H9 (cell line): ENCODE measurements at regions not wholly inside any gene's neighbourhood (a gene's known extent, or its start where the extent isn't known, plus 50 kb on each side); places are given as distances from the start of the nearest gene placed in this dataset.

Source experiments
- DNase-seq: peaks from one replicate; pipeline ENCODE4 v3.0.0-alpha.2; 2017
- H2AFZ ChIP-seq: one replicate; pipeline ENCODE4 v1.6.1; 2013; ENCODE audit warnings: mild to moderate bottlenecking, low read length, control low read depth, moderate library complexity
- H2AK5ac ChIP-seq: 2 replicates; pipeline ENCODE4 v1.6.1; 2013; ENCODE audit warnings: low read length, control low read depth, mixed read lengths; ENCODE audit not compliant: insufficient read length
- H2BK120ac ChIP-seq: one replicate; pipeline ENCODE4 v1.6.1; 2013; ENCODE audit warnings: low read depth, mild to moderate bottlenecking, low read length, control low read depth, inconsistent platforms; ENCODE audit not compliant: poor library complexity, severe bottlenecking
- H2BK12ac ChIP-seq: 2 replicates; pipeline ENCODE4 v1.6.1; 2013; ENCODE audit warnings: low read length, control low read depth, mixed read lengths, low read depth; ENCODE audit not compliant: insufficient read length
- H2BK15ac ChIP-seq: 2 replicates; pipeline ENCODE4 v1.6.1; 2013; ENCODE audit warnings: low read depth, low read length, control low read depth
- H2BK20ac ChIP-seq: one replicate; pipeline ENCODE4 v1.6.1; 2013; ENCODE audit warnings: low read depth, mild to moderate bottlenecking, low read length, control low read depth, inconsistent platforms; ENCODE audit not compliant: poor library complexity, severe bottlenecking
- H2BK5ac ChIP-seq: 2 replicates; pipeline ENCODE4 v1.6.1; 2013; ENCODE audit warnings: low read length, control low read depth, mixed read lengths; ENCODE audit not compliant: insufficient read length
- H3K14ac ChIP-seq: 2 replicates; pipeline ENCODE4 v1.6.1; 2013; ENCODE audit warnings: low read length, control low read depth; ENCODE audit not compliant: insufficient read depth
- H3K18ac ChIP-seq: 2 replicates; pipeline ENCODE4 v1.6.1; 2013; ENCODE audit warnings: low read depth, mild to moderate bottlenecking, mixed read lengths, low read length, control low read depth; ENCODE audit not compliant: insufficient read length
- H3K23ac ChIP-seq: 2 replicates; pipeline ENCODE4 v1.6.1; 2013; ENCODE audit warnings: low read length, control low read depth, mixed read lengths, low read depth; ENCODE audit not compliant: insufficient read length
- H3K23me2 ChIP-seq: 2 replicates; pipeline ENCODE4 v1.6.1; 2013; ENCODE audit warnings: low read depth, mild to moderate bottlenecking, mixed read lengths, low read length, control low read depth; ENCODE audit not compliant: insufficient read length, poor library complexity, severe bottlenecking
- H3K27ac ChIP-seq: 2 replicates; pipeline ENCODE4 v1.5.1; 2013; ENCODE audit warnings: low read length, control low read depth, mixed read lengths, low read depth; ENCODE audit not compliant: insufficient read length
- H3K27me3 ChIP-seq: 2 replicates; pipeline ENCODE4 v1.6.1; 2013; ENCODE audit warnings: low read length, control low read depth, inconsistent platforms; ENCODE audit not compliant: insufficient read depth
- H3K4ac ChIP-seq: 2 replicates; pipeline ENCODE4 v1.6.1; 2013; ENCODE audit warnings: low read depth, mild to moderate bottlenecking, control low read depth, inconsistent platforms, low read length, moderate library complexity
- H3K4me1 ChIP-seq: 2 replicates; pipeline ENCODE4 v1.6.1; 2013; ENCODE audit warnings: low read length, control low read depth, inconsistent platforms; ENCODE audit not compliant: insufficient read depth
- H3K4me2 ChIP-seq: 2 replicates; pipeline ENCODE4 v1.6.1; 2013; ENCODE audit warnings: low read length, control low read depth, mixed read lengths; ENCODE audit not compliant: insufficient read length, insufficient read depth
- H3K56ac ChIP-seq: 2 replicates; pipeline ENCODE4 v1.6.1; 2013; ENCODE audit warnings: low read depth, mild to moderate bottlenecking, mixed read lengths, low read length, control low read depth; ENCODE audit not compliant: insufficient read length
- H3K79me1 ChIP-seq: 2 replicates; pipeline ENCODE4 v1.6.1; 2013; ENCODE audit warnings: low read depth, mild to moderate bottlenecking, moderate library complexity, low read length, control low read depth, inconsistent platforms; ENCODE audit not compliant: insufficient read depth, poor library complexity, severe bottlenecking
- H3K79me2 ChIP-seq: 2 replicates; pipeline ENCODE4 v1.6.1; 2013; ENCODE audit warnings: low read length, control low read depth, inconsistent platforms; ENCODE audit not compliant: insufficient read depth
- H3K9ac ChIP-seq: 2 replicates; pipeline ENCODE4 v1.6.1; 2013; ENCODE audit warnings: low read length, control low read depth, mixed read lengths; ENCODE audit not compliant: insufficient read length; ENCODE audit errors: extremely low read depth
- H3K9me3 ChIP-seq: one replicate; pipeline ENCODE4 v1.6.1; 2013; ENCODE audit warnings: low read depth, low read length, inconsistent platforms; ENCODE audit not compliant: control insufficient read depth
- H3T11ph ChIP-seq: one replicate; pipeline ENCODE4 v1.6.1; 2013; ENCODE audit warnings: mild to moderate bottlenecking, low read length, control low read depth, inconsistent platforms
- H4K20me1 ChIP-seq: one replicate; pipeline ENCODE4 v1.6.1; 2013; ENCODE audit not compliant: control insufficient read depth, insufficient read length, insufficient read depth
- H4K5ac ChIP-seq: 2 replicates; pipeline ENCODE4 v1.6.1; 2013; ENCODE audit warnings: low read depth, mild to moderate bottlenecking, mixed read lengths, low read length, control low read depth; ENCODE audit not compliant: insufficient read length
- H4K8ac ChIP-seq: replicated peaks from 2 replicates; pipeline ENCODE4 v1.6.1; 2013; ENCODE audit warnings: low read length, control low read depth, mixed read lengths, low read depth; ENCODE audit not compliant: insufficient read length
- H4K91ac ChIP-seq: 2 replicates; pipeline ENCODE4 v1.6.1; 2013; ENCODE audit warnings: low read depth, mild to moderate bottlenecking, moderate library complexity, mixed read lengths, low read length, control low read depth; ENCODE audit not compliant: insufficient read length
- H3K27ac Mint-ChIP-seq, 3 experiments: 2 replicates in 2 of 3; 3 replicates in 1 of 3; pipeline ENCODE4 v1.8.0; 2020 to 2021; ENCODE audit warnings: mixed read lengths in 3 of 3, mild to moderate bottlenecking in 1 of 3, moderate library complexity in 1 of 3
- H3K27me3 Mint-ChIP-seq: 2 replicates; pipeline ENCODE4 v1.8.0; 2021; ENCODE audit warnings: low read depth, mild to moderate bottlenecking, moderate library complexity, mixed read lengths
- H3K36me3 Mint-ChIP-seq, 3 experiments: 2 replicates in 2 of 3; 3 replicates in 1 of 3; pipeline ENCODE4 v1.8.0; 2020 to 2021; ENCODE audit warnings: low read depth in 3 of 3, mixed read lengths in 3 of 3; ENCODE audit not compliant: insufficient read depth in 1 of 3
- H3K4me1 Mint-ChIP-seq, 2 experiments: 2 replicates each; pipeline ENCODE4 v1.8.0; 2020; ENCODE audit warnings: mixed read lengths in 2 of 2
- H3K4me3 Mint-ChIP-seq, 2 experiments: 2 replicates in 1 of 2; 3 replicates in 1 of 2; pipeline ENCODE4 v1.8.0; 2020 to 2021; ENCODE audit warnings: mild to moderate bottlenecking in 2 of 2, mixed read lengths in 2 of 2, moderate library complexity in 1 of 2
- H3K9me3 Mint-ChIP-seq, 2 experiments: 2 replicates in 1 of 2; 3 replicates in 1 of 2; pipeline ENCODE4 v1.8.0; 2020; ENCODE audit warnings: mild to moderate bottlenecking in 2 of 2, mixed read lengths in 2 of 2, moderate library complexity in 1 of 2
- WGBS: extraction: QIAGEN DNeasy Blood & Tissue Kit; methylation state at CpG from one replicate; pipeline ENCODE4 v1.1.7; 2013; ENCODE audit warnings: missing lambda C conversion rate, low lambda C conversion rate, mixed read lengths; ENCODE audit not compliant: insufficient read length; ENCODE audit errors: extremely low coverage; 5-methylcytosine and 5-hydroxymethylcytosine counted together
- TF ChIP-seq, protein P1 (sequence below): fragments of 200-600 bp; sonication (generic); conservative IDR thresholded peaks from 3 replicates; pipeline ENCODE4 v1.8.0; 2021; ENCODE audit warnings: antibody characterized with exemption, mild to moderate bottlenecking

DNA sequence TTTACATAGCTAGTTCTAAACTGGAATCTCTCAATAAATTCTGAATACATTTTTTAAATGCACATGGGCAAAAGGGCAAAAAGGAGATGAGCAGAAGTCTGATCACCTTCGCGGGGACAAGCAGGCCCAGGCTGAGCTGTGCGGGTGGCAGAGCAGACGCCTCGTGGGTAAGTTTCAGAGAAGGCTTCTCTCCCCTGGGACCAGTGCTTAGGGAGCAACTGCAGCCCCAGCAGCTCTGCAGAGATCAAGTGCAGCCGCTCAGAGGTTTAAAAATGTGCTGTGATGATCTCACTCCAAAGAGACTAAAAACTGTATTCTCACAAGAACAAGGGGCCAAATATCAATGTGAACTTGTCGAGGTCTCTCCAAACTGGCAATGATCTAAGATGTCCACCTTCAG, 264.3 kb upstream of the RNF32 start:
- no peak for DNase-seq
- Histone ChIP-seq H3K23me2 (peaks cover 2% of the 10 kb centered on the region), H2AFZ (no peak overlapping the region), H3K27me3 (no peaks in the 10 kb centered on the region), H2BK20ac (no peak overlapping the region), H3K9ac (no peak overlapping the region), H3K79me2 (no peaks in the 10 kb centered on the region), H4K91ac (no peak overlapping the region), H3K18ac (no peak overlapping the region), H3K4me1 (no peaks in the 10 kb centered on the region), H3K27ac (no peak overlapping the region), H3K56ac (no peak overlapping the region), H3K9me3 (peaks cover 4% of the 10 kb centered on the region), H2BK15ac (no peak overlapping the region), H2BK5ac (no peak overlapping the region), H3K4ac (no peak overlapping the region), H2BK120ac (no peak overlapping the region), H3K14ac (no peak overlapping the region), H2AK5ac (no peak overlapping the region), H4K20me1 (no peaks in the 10 kb centered on the region), H4K8ac (no peak overlapping the region), H3K79me1 (no peaks in the 10 kb centered on the region), H4K5ac (no peak overlapping the region), H2BK12ac (no peak overlapping the region), H3K4me2 (no peak overlapping the region), H3K23ac (no peak overlapping the region), H3T11ph (no peak overlapping the region)
- no CpG with 5 or more reads among the region's 7 CpGs for WGBS
- H3K4me3 Mint-ChIP-seq: no peak overlapping the region
- peaks cover 1 to 9% (median 3%) of the 10 kb centered on the region in 3 experiments; a peak in 3 of 7 replicates for H3K36me3 Mint-ChIP-seq
- H3K27me3 Mint-ChIP-seq: no peaks in the 10 kb centered on the region; the same call in 1 of the 2 replicates
- H3K4me1 Mint-ChIP-seq: peaks cover 6 to 12% of the 10 kb centered on the region in 2 experiments; a peak in 3 of 4 replicates
- TF ChIP-seq, protein P1, sequence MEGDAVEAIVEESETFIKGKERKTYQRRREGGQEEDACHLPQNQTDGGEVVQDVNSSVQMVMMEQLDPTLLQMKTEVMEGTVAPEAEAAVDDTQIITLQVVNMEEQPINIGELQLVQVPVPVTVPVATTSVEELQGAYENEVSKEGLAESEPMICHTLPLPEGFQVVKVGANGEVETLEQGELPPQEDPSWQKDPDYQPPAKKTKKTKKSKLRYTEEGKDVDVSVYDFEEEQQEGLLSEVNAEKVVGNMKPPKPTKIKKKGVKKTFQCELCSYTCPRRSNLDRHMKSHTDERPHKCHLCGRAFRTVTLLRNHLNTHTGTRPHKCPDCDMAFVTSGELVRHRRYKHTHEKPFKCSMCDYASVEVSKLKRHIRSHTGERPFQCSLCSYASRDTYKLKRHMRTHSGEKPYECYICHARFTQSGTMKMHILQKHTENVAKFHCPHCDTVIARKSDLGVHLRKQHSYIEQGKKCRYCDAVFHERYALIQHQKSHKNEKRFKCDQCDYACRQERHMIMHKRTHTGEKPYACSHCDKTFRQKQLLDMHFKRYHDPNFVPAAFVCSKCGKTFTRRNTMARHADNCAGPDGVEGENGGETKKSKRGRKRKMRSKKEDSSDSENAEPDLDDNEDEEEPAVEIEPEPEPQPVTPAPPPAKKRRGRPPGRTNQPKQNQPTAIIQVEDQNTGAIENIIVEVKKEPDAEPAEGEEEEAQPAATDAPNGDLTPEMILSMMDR: no peak
- H3K27ac Mint-ChIP-seq: no peak overlapping the region
- peaks cover 12% of the 10 kb centered on the region in 2 experiments for H3K9me3 Mint-ChIP-seq
